HEK293 (cell line): ENCODE measurements at regions not wholly inside any gene's neighbourhood (a gene's known extent, or its start where the extent isn't known, plus 50 kb on each side); places are given as distances from the start of the nearest gene placed in this dataset.

Source experiments
- CTCF ChIA-PET: fragments of 350-600 bp; formaldehyde crosslinking; extraction: SDS; loops from one replicate; lab custom pipeline; 2021; ENCODE audit warnings: antibody characterized with exemption; lab: Yijun Ruan, JAX
- POLR2A ChIA-PET: fragments of 300-600 bp; formaldehyde crosslinking; extraction: SDS; loops from one replicate; lab custom pipeline; 2020; ENCODE audit warnings: antibody characterized with exemption, inconsistent platforms; lab: Yijun Ruan, JAX
- H3K27ac ChIP-seq: fragments of 200-500 bp; sonication (Bioruptor generic); 2 replicates; pipeline ENCODE4 v1.5.1; 2014; ENCODE audit warnings: low read depth, low read length, control low read depth, inconsistent platforms; ENCODE audit errors: extremely low read depth
- H3K36me3 ChIP-seq, 2 experiments: fragments of 200-500 bp in 1 of 2; sonication (Bioruptor generic) in 1 of 2; 1 replicate in 1 of 2; 2 replicates in 1 of 2; pipeline ENCODE4 v1.5.1; 2014 to 2017; ENCODE audit warnings: inconsistent platforms in 2 of 2, low read length in 2 of 2; ENCODE audit not compliant: control insufficient read depth in 2 of 2, insufficient read depth in 1 of 2
- H3K4me1 ChIP-seq: fragments of 200-500 bp; sonication (Bioruptor generic); 2 replicates; pipeline ENCODE4 v1.5.1; 2014; ENCODE audit warnings: mild to moderate bottlenecking, low read length, inconsistent platforms; ENCODE audit not compliant: control insufficient read depth, insufficient read depth
- H3K4me3 ChIP-seq: 2 replicates; pipeline ENCODE4 v1.5.1; 2011; ENCODE audit warnings: low read depth, mild to moderate bottlenecking, control low read depth, low read length, moderate library complexity
- H3K9me3 ChIP-seq: fragments of 200-500 bp; sonication (Bioruptor generic); 2 replicates; pipeline ENCODE4 v1.5.1; 2014; ENCODE audit warnings: low read depth, low read length, inconsistent platforms; ENCODE audit not compliant: control insufficient read depth, insufficient read depth
- AEBP2 ChIP-seq: fragments of 450-650 bp; formaldehyde crosslinking; IDR thresholded peaks from 2 replicates; pipeline ENCODE4 v1.5.1; 2016; ENCODE audit warnings: missing biosample characterization, missing genetic modification characterization, borderline replicate concordance
- GFI1B ChIP-seq: fragments of 450-650 bp; formaldehyde crosslinking; IDR thresholded peaks from 2 replicates; pipeline ENCODE4 v1.5.1; 2016; ENCODE audit warnings: missing biosample characterization, missing genetic modification characterization
- HOXA7 ChIP-seq: sonication (generic); formaldehyde crosslinking; IDR thresholded peaks from 2 replicates; pipeline ENCODE4 v1.8.1; 2022; ENCODE audit warnings: missing genetic modification reagents, borderline replicate concordance
- PRDM1 ChIP-seq: fragments of 450-650 bp; formaldehyde crosslinking; IDR thresholded peaks from 2 replicates; pipeline ENCODE4; 2016; ENCODE audit warnings: missing biosample characterization, missing genetic modification characterization
- PRDM2 ChIP-seq: fragments of 450-650 bp; formaldehyde crosslinking; IDR thresholded peaks from 2 replicates; pipeline ENCODE4 v1.5.1; 2016; ENCODE audit warnings: missing biosample characterization, missing genetic modification characterization, borderline replicate concordance
- SCRT1 ChIP-seq: fragments of 450-650 bp; formaldehyde crosslinking; IDR thresholded peaks from 2 replicates; pipeline ENCODE4 v1.5.1; 2016; ENCODE audit warnings: missing biosample characterization, missing genetic modification characterization, borderline replicate concordance
- SP7 ChIP-seq: fragments of 450-650 bp; formaldehyde crosslinking; IDR thresholded peaks from 2 replicates; pipeline ENCODE4 v1.5.1; 2016; ENCODE audit warnings: missing biosample characterization, missing genetic modification characterization
- ZBTB44 ChIP-seq: fragments of 450-650 bp; IDR thresholded peaks from 2 replicates; pipeline ENCODE4 v1.5.1; 2018; ENCODE audit warnings: missing biosample characterization, mild to moderate bottlenecking, missing genetic modification characterization
- ZBTB7A ChIP-seq: fragments of 450-650 bp; formaldehyde crosslinking; IDR thresholded peaks from 2 replicates; pipeline ENCODE4 v1.5.1; 2016; ENCODE audit warnings: low read depth, missing biosample characterization, missing genetic modification characterization
- ZBTB8A ChIP-seq: fragments of 450-650 bp; formaldehyde crosslinking; IDR thresholded peaks from 2 replicates; pipeline ENCODE4 v1.5.1; 2016; ENCODE audit warnings: missing biosample characterization, missing genetic modification characterization
- ZNF10 ChIP-seq: fragments of 450-650 bp; formaldehyde crosslinking; IDR thresholded peaks from 2 replicates; pipeline ENCODE4 v1.5.1; 2017; ENCODE audit warnings: missing biosample characterization, missing genetic modification characterization
- ZNF18 ChIP-seq: fragments of 450-650 bp; formaldehyde crosslinking; IDR thresholded peaks from 2 replicates; pipeline ENCODE4 v1.5.1; 2016; ENCODE audit warnings: missing biosample characterization, missing genetic modification characterization
- ZNF184 ChIP-seq: fragments of 450-650 bp; IDR thresholded peaks from 2 replicates; pipeline ENCODE4 v1.5.1; 2018; ENCODE audit warnings: missing biosample characterization, mild to moderate bottlenecking, missing genetic modification characterization
- ZNF214 ChIP-seq: fragments of 450-650 bp; formaldehyde crosslinking; IDR thresholded peaks from 2 replicates; pipeline ENCODE4 v1.5.1; 2017; ENCODE audit warnings: missing biosample characterization, mild to moderate bottlenecking, missing genetic modification characterization, borderline replicate concordance
- ZNF324 ChIP-seq: fragments of 450-650 bp; formaldehyde crosslinking; IDR thresholded peaks from 2 replicates; pipeline ENCODE4 v1.5.1; 2016; ENCODE audit warnings: missing biosample characterization, missing genetic modification characterization
- ZNF391 ChIP-seq: fragments of 450-650 bp; formaldehyde crosslinking; IDR thresholded peaks from 2 replicates; pipeline ENCODE4 v1.5.1; 2016; ENCODE audit warnings: low read depth, missing biosample characterization, missing genetic modification characterization, borderline replicate concordance
- ZNF416 ChIP-seq: fragments of 450-650 bp; formaldehyde crosslinking; IDR thresholded peaks from 2 replicates; pipeline ENCODE4 v1.5.1; 2016; ENCODE audit warnings: missing biosample characterization, missing genetic modification characterization
- ZNF501 ChIP-seq: fragments of 450-650 bp; formaldehyde crosslinking; IDR thresholded peaks from 2 replicates; pipeline ENCODE4 v1.5.1; 2016; ENCODE audit warnings: missing biosample characterization, missing genetic modification characterization
- ZNF658 ChIP-seq: fragments of 450-650 bp; formaldehyde crosslinking; IDR thresholded peaks from 2 replicates; pipeline ENCODE4; 2016; ENCODE audit warnings: missing biosample characterization, missing genetic modification characterization
- ZNF837 ChIP-seq: fragments of 450-650 bp; formaldehyde crosslinking; IDR thresholded peaks from 2 replicates; pipeline ENCODE4 v1.5.1; 2016; ENCODE audit warnings: missing biosample characterization, missing genetic modification characterization

GRCh38 chr6:8637896-8638597, 202.7 kb upstream of the SLC35B3 start (continued):
- TF ChIP-seq PRDM2 (tag by site-specific recombination) (no peak), ZBTB8A (no peak), ZNF391 (no peak), ZNF214 (tag by site-specific recombination) (no peak)
- TF ChIP-seq, all 188 proteins: peak for 0

GRCh38 chr6:8633762-8634161, 198.4 kb upstream of the SLC35B3 start:
- no peaks in the 10 kb centered on the region for H3K9me3 ChIP-seq
- no peaks in the 10 kb centered on the region for H3K36me3 ChIP-seq
- no peaks in the 10 kb centered on the region for H3K4me1 ChIP-seq
- H3K4me3 ChIP-seq = no peak overlapping the region
- ChIA-PET POLR2A (no interaction called here), CTCF (no interaction called here)
- no peak overlapping the region for H3K27ac ChIP-seq
- TF ChIP-seq ZNF10 (tag by site-specific recombination) (no peak), ZNF184 (tag by site-specific recombination) (no peak), PRDM1 (tag by site-specific recombination) (no peak), HOXA7 (CRISPR knock-in tag) (no peak), ZNF837 (tag by site-specific recombination) (no peak), PRDM2 (tag by site-specific recombination) (no peak), GFI1B (tag by site-specific recombination) (no peak), ZNF324 (tag by site-specific recombination) (no peak), AEBP2 (tag by site-specific recombination) (no peak), ZNF18 (tag by site-specific recombination) (no peak), ZNF501 (no peak), ZBTB44 (no peak), ZNF658 (tag by site-specific recombination) (no peak), ZNF416 (tag by site-specific recombination) (no peak), ZBTB7A (tag by site-specific recombination) (no peak), SCRT1 (tag by site-specific recombination) (no peak), SP7 (tag by site-specific recombination) (no peak)
